OCI-LY3 (cell line): ENCODE measurements at regions not wholly inside any gene's neighbourhood (a gene's known extent, or its start where the extent isn't known, plus 50 kb on each side); places are given as distances from the start of the nearest gene placed in this dataset.

Source experiments
- H2AFZ ChIP-seq: fragments of 200-600, 300-600 bp; shearing (Covaris generic); 2 replicates; pipeline ENCODE4 v1.6.0; 2014; ENCODE audit warnings: antibody characterized with exemption, low read depth, low read length
- H3K27ac ChIP-seq: fragments of 200-600, 300-600 bp; sonication (generic); 2 replicates; pipeline ENCODE4 v1.5.1; 2014; ENCODE audit warnings: mild to moderate bottlenecking, low read length, moderate library complexity, mixed read lengths
- H3K27me3 ChIP-seq: fragments of 200-600, 300-600 bp; sonication (generic); 2 replicates; pipeline ENCODE4 v1.6.1; 2014; ENCODE audit warnings: low read depth, low read length, mixed read lengths
- H3K36me3 ChIP-seq: fragments of 200-600, 300-600 bp; sonication (generic); replicated peaks from 2 replicates; pipeline ENCODE3; 2014; ENCODE audit warnings: low read depth, low read length, mixed read lengths
- H3K4me1 ChIP-seq: fragments of 300-600, 200-600 bp; sonication (generic); 2 replicates; pipeline ENCODE4 v1.6.1; 2014; ENCODE audit warnings: low read length, mixed read lengths
- H3K4me2 ChIP-seq: fragments of 200-600, 300-600 bp; sonication (generic); 2 replicates; pipeline ENCODE4 v1.6.1; 2014; ENCODE audit warnings: low read length, mixed read lengths
- H3K4me3 ChIP-seq: fragments of 300-600, 200-600 bp; sonication (generic); 2 replicates; pipeline ENCODE4 v1.5.1; 2014; ENCODE audit warnings: antibody characterized with exemption, mild to moderate bottlenecking, low read length, moderate library complexity
- H3K79me2 ChIP-seq: fragments of 300-600, 200-600 bp; shearing (Covaris generic); 2 replicates; pipeline ENCODE4 v1.6.1; 2014; ENCODE audit warnings: mild to moderate bottlenecking, low read length, mixed read lengths
- H3K9ac ChIP-seq: fragments of 300-600, 200-600 bp; shearing (Covaris generic); 2 replicates; pipeline ENCODE4 v1.6.0; 2014; ENCODE audit warnings: mild to moderate bottlenecking, low read length, moderate library complexity
- H3K9me3 ChIP-seq: fragments of 200-600, 300-600 bp; shearing (Covaris generic); 2 replicates; pipeline ENCODE4 v1.6.1; 2014; ENCODE audit warnings: low read length, mixed read lengths; ENCODE audit not compliant: insufficient read depth
- H4K20me1 ChIP-seq: fragments of 200-600, 300-600 bp; sonication (generic); 2 replicates; pipeline ENCODE4 v1.6.1; 2016; ENCODE audit warnings: low read length, mixed read lengths; ENCODE audit not compliant: insufficient read depth
- EZH2phosphoT487 ChIP-seq: fragments of 200-600 bp; shearing (Covaris generic); IDR thresholded peaks from 2 replicates; pipeline ENCODE4 v1.6.1; 2018; ENCODE audit warnings: antibody characterized with exemption, mixed run types, low read depth
- TF ChIP-seq, protein P1 (sequence below): fragments of 200-600, 300-600 bp; sonication (generic); IDR thresholded peaks from 2 replicates; pipeline ENCODE4 v1.5.1; 2014; ENCODE audit warnings: antibody characterized with exemption, low read length, low read depth

DNA sequence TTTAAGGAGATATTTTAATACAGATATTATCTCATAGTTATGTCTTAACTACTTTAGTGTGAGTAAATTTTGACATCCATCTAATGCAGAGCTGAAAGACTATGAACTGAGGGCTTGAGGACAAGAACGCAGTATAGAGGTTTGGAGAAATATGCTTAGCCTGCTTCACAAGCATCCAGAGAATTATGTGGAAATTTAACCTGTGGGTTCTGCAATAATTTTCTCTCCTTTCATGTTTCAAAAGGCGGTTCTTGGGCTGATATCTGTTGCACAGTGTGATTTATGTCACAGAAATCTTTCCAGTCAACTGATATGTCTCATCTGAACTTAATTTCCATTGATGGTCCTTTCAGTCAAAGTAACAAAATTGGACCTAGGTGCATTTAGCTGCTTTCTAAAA lies 371.9 kb upstream of the VRK2 start:
- Histone ChIP-seq H3K4me3 (no peak overlapping the region), H3K36me3 (no peaks in the 10 kb centered on the region), H3K4me2 (no peak overlapping the region), H3K9me3 (no peaks in the 10 kb centered on the region), H4K20me1 (no peaks in the 10 kb centered on the region), H3K9ac (no peak overlapping the region), H3K4me1 (no peaks in the 10 kb centered on the region), H3K79me2 (no peaks in the 10 kb centered on the region), H3K27me3 (no peaks in the 10 kb centered on the region), H3K27ac (no peak overlapping the region), H2AFZ (no peak overlapping the region)
- TF ChIP-seq EZH2phosphoT487: no peak
- TF ChIP-seq, protein P1, sequence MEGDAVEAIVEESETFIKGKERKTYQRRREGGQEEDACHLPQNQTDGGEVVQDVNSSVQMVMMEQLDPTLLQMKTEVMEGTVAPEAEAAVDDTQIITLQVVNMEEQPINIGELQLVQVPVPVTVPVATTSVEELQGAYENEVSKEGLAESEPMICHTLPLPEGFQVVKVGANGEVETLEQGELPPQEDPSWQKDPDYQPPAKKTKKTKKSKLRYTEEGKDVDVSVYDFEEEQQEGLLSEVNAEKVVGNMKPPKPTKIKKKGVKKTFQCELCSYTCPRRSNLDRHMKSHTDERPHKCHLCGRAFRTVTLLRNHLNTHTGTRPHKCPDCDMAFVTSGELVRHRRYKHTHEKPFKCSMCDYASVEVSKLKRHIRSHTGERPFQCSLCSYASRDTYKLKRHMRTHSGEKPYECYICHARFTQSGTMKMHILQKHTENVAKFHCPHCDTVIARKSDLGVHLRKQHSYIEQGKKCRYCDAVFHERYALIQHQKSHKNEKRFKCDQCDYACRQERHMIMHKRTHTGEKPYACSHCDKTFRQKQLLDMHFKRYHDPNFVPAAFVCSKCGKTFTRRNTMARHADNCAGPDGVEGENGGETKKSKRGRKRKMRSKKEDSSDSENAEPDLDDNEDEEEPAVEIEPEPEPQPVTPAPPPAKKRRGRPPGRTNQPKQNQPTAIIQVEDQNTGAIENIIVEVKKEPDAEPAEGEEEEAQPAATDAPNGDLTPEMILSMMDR: no peak

DNA sequence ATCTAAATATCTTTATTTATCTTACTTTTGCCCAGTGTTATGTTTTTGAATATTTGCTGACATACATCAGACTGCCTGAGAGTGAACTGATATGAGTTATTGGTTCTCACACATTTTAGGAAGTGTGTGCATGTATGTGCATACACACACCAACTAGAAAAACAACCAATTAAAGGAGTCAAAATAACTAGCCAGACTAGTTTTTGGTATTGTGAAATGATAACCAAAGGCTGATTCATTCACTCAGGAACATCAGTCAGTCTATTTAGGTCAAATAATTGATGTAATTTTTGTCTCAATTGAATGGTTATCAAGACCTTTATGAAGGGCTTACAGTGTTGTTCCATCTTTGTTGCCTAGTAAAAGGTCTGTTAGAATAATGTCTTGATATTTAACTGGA lies 369.3 kb upstream of the VRK2 start:
- TF ChIP-seq, protein P1: no peak
- TF ChIP-seq EZH2phosphoT487: no peak

DNA sequence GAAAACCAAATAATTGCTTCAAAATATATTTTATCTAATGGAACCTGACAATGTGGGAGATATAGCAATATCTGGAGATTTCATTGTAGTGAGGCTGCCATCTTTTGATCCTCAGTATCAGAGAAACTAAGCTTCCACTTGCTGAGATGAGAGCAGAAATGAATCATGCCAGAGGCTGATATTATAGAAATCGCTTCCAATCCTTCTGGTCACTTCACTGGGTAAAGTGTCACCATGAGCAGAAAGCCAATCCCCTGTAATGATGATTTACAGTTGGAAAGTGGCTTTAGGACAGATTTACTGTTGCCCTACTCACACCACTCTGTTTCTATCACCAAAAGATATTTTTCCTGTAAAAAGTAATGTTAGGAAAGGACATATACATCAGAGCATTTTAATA lies 365.0 kb upstream of the VRK2 start:
- H3K27me3 ChIP-seq: no peaks in the 10 kb centered on the region
- H3K79me2 ChIP-seq: no peaks in the 10 kb centered on the region
- no peak overlapping the region for H3K9ac ChIP-seq
- no peak overlapping the region for H2AFZ ChIP-seq
- no peak overlapping the region for H3K27ac ChIP-seq
- H3K4me3 ChIP-seq: no peak overlapping the region
- no peaks in the 10 kb centered on the region for H3K4me1 ChIP-seq
- no peaks in the 10 kb centered on the region for H4K20me1 ChIP-seq
- H3K9me3 ChIP-seq: no peaks in the 10 kb centered on the region
- TF ChIP-seq, protein P1: no peak
- TF ChIP-seq EZH2phosphoT487: no peak
- H3K36me3 ChIP-seq: no peaks in the 10 kb centered on the region
- H3K4me2 ChIP-seq: no peak overlapping the region

More for the DNA sequence above, 369.3 kb upstream of the VRK2 start:
- Histone ChIP-seq H3K9ac (no peak overlapping the region), H3K27ac (no peak overlapping the region), H2AFZ (no peak overlapping the region), H3K9me3 (no peaks in the 10 kb centered on the region), H3K36me3 (no peaks in the 10 kb centered on the region), H3K79me2 (no peaks in the 10 kb centered on the region), H3K4me2 (no peak overlapping the region), H3K4me1 (no peaks in the 10 kb centered on the region), H4K20me1 (no peaks in the 10 kb centered on the region), H3K27me3 (no peaks in the 10 kb centered on the region), H3K4me3 (no peak overlapping the region)

DNA sequence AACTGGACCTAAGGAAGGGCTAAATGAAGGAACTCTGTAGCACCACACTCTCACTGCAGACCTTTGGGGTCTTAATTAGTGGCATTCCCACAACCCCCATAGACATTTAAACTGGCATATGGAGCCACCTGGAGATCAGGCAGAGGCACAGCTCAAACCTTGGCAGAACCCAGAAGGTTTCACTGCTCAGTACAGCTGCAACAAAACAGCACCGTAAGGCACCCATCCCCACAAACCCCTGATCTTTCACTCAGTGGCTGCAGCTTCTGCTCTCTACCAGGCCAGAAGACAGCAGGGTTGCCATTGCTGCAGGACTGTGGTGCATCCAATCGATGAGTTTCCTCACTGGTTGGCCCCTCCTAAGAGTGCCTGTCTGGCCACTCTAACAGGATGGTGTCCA lies 361.6 kb upstream of the VRK2 start:
- H2AFZ ChIP-seq: no peak overlapping the region
- H3K4me3 ChIP-seq: no peak overlapping the region
- H3K27ac ChIP-seq: no peak overlapping the region
- H3K79me2 ChIP-seq: no peaks in the 10 kb centered on the region
- no peak overlapping the region for H3K4me2 ChIP-seq
- H3K9ac ChIP-seq: no peak overlapping the region
- H3K9me3 ChIP-seq: no peaks in the 10 kb centered on the region
- TF ChIP-seq, protein P1: no peak
- TF ChIP-seq EZH2phosphoT487: no peak
- no peaks in the 10 kb centered on the region for H3K4me1 ChIP-seq
- no peaks in the 10 kb centered on the region for H3K27me3 ChIP-seq
- H4K20me1 ChIP-seq: no peaks in the 10 kb centered on the region
- H3K36me3 ChIP-seq: no peaks in the 10 kb centered on the region
